ENCODE measurements at regions not wholly inside any gene's neighbourhood (a gene's known extent, or its start where the extent isn't known, plus 50 kb on each side); places are given as distances from the start of the nearest gene placed in this dataset.

DNA sequence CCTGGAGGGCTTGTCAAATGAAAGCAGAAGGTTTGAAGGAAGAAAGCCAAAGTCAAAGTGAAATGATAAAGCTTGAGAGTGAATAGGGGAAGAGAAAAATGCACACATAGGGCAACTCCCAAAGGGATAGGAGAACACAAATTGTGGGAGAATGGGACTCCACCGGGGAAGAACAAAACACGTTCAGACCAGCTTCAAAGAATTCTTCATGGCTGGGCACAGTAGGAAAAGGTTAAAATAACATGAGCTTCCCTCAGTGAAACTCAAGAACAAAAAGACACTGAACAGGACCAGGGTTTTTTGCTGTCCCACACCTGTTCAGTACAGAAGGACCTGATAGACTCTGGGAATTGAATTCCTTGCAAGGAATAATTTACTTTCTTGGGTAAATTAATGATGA is 123.1 kb upstream of the NCKAP5 start:
- intact Hi-C loops (cut with micrococcal nuclease; ENCODE audit: unreplicated experiment) (no loop called here), in situ Hi-C loops (cut with MboI) (no loop called here)
- ChIA-PET SMC1A (ENCODE audit: uncharacterized antibody, unreplicated experiment) (interaction anchor here (0.5 to 1.4 kb wide), 3 partner anchors 28 to 106 kb away, joined by 3 to 4 read pairs (median 3); no protein-coding TSS in a partner anchor), RAD21 (ENCODE audit: unreplicated experiment) (no interaction called here), POLR2A (no interaction called here), CTCF (no interaction called here)
- Histone ChIP-seq H3K36me3 (ENCODE audit: control insufficient read depth in 2 of 2, insufficient read depth in 2 of 2, low read length in 1 of 2) (no peaks in the 10 kb centered on the region), H3K79me2 (ENCODE audit: control insufficient read depth, insufficient read depth, low read length) (no peaks in the 10 kb centered on the region), H4K20me1 (ENCODE audit: control insufficient read depth, insufficient read depth) (no peaks in the 10 kb centered on the region), H3K4me3 (no peak overlapping the region), H3K9me3 (replicated peaks; ENCODE audit: control insufficient read depth, insufficient read depth, low read length) (no peaks in the 10 kb centered on the region), H3K4me2 (ENCODE audit: control insufficient read depth, insufficient read depth) (no peak overlapping the region), H3K4me1 (ENCODE audit: control insufficient read depth, insufficient read depth, low read length) (no peaks in the 10 kb centered on the region), H3K27ac (ENCODE audit: control insufficient read depth, insufficient read depth) (no peak overlapping the region), H3K9ac (ENCODE audit: control insufficient read depth, insufficient read depth, low read length) (no peak overlapping the region), H2AFZ (ENCODE audit: control insufficient read depth, low read depth, low read length) (no peak overlapping the region), H3K27me3 (replicated peaks in 1 of 2; ENCODE audit: control insufficient read depth in 2 of 2, insufficient read depth in 2 of 2, low read length in 1 of 2) (0 out of 4 replicates have a peak, but pooled peaks cover 0 to 2% of the 10 kb centered on the region in 2 experiments)
- WGBS (ENCODE audit: insufficient coverage, insufficient replicate concordance, low lambda C conversion rate, missing lambda C conversion rate) = 0% methylated on average over 2 of the region's 2 CpGs
- FAIRE-seq (no peak), DNase-seq (ENCODE audit: low read depth, low spot score) (no peak), ATAC-seq (no peak)
- no TSS peak for BruUV-seq (replicated peaks)
- no peak for TF ChIP-seq RUNX3 (IDR thresholded peaks at IDR 0.05; ENCODE audit: low read length)
- TF ChIP-seq PAX5 (IDR thresholded peaks at IDR 0.05; ENCODE audit: borderline replicate concordance, low read depth, low read length) = no peak
- TF ChIP-seq, protein P1, sequence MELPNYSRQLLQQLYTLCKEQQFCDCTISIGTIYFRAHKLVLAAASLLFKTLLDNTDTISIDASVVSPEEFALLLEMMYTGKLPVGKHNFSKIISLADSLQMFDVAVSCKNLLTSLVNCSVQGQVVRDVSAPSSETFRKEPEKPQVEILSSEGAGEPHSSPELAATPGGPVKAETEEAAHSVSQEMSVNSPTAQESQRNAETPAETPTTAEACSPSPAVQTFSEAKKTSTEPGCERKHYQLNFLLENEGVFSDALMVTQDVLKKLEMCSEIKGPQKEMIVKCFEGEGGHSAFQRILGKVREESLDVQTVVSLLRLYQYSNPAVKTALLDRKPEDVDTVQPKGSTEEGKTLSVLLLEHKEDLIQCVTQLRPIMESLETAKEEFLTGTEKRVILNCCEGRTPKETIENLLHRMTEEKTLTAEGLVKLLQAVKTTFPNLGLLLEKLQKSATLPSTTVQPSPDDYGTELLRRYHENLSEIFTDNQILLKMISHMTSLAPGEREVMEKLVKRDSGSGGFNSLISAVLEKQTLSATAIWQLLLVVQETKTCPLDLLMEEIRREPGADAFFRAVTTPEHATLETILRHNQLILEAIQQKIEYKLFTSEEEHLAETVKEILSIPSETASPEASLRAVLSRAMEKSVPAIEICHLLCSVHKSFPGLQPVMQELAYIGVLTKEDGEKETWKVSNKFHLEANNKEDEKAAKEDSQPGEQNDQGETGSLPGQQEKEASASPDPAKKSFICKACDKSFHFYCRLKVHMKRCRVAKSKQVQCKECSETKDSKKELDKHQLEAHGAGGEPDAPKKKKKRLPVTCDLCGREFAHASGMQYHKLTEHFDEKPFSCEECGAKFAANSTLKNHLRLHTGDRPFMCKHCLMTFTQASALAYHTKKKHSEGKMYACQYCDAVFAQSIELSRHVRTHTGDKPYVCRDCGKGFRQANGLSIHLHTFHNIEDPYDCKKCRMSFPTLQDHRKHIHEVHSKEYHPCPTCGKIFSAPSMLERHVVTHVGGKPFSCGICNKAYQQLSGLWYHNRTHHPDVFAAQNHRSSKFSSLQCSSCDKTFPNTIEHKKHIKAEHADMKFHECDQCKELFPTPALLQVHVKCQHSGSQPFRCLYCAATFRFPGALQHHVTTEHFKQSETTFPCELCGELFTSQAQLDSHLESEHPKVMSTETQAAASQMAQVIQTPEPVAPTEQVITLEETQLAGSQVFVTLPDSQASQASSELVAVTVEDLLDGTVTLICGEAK (IDR thresholded peaks at IDR 0.05; ENCODE audit: borderline replicate concordance) = no peak
- TF ChIP-seq, protein P2, sequence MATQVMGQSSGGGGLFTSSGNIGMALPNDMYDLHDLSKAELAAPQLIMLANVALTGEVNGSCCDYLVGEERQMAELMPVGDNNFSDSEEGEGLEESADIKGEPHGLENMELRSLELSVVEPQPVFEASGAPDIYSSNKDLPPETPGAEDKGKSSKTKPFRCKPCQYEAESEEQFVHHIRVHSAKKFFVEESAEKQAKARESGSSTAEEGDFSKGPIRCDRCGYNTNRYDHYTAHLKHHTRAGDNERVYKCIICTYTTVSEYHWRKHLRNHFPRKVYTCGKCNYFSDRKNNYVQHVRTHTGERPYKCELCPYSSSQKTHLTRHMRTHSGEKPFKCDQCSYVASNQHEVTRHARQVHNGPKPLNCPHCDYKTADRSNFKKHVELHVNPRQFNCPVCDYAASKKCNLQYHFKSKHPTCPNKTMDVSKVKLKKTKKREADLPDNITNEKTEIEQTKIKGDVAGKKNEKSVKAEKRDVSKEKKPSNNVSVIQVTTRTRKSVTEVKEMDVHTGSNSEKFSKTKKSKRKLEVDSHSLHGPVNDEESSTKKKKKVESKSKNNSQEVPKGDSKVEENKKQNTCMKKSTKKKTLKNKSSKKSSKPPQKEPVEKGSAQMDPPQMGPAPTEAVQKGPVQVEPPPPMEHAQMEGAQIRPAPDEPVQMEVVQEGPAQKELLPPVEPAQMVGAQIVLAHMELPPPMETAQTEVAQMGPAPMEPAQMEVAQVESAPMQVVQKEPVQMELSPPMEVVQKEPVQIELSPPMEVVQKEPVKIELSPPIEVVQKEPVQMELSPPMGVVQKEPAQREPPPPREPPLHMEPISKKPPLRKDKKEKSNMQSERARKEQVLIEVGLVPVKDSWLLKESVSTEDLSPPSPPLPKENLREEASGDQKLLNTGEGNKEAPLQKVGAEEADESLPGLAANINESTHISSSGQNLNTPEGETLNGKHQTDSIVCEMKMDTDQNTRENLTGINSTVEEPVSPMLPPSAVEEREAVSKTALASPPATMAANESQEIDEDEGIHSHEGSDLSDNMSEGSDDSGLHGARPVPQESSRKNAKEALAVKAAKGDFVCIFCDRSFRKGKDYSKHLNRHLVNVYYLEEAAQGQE (IDR thresholded peaks at IDR 0.05; ENCODE audit: low read depth, low read length) = no peak
- no peak for TF ChIP-seq ZNF207 (IDR thresholded peaks at IDR 0.05; ENCODE audit: borderline replicate concordance)
- TF ChIP-seq CREB1 (IDR thresholded peaks at IDR 0.05; ENCODE audit: low read depth) = no peak
- no peak for TF ChIP-seq MEF2B (IDR thresholded peaks at IDR 0.05; ENCODE audit: partially characterized antibody, poor library complexity, severe bottlenecking)
- no peak for TF ChIP-seq HDAC6 (IDR thresholded peaks at IDR 0.05; ENCODE audit: unreplicated experiment)
- TF ChIP-seq, protein P3, sequence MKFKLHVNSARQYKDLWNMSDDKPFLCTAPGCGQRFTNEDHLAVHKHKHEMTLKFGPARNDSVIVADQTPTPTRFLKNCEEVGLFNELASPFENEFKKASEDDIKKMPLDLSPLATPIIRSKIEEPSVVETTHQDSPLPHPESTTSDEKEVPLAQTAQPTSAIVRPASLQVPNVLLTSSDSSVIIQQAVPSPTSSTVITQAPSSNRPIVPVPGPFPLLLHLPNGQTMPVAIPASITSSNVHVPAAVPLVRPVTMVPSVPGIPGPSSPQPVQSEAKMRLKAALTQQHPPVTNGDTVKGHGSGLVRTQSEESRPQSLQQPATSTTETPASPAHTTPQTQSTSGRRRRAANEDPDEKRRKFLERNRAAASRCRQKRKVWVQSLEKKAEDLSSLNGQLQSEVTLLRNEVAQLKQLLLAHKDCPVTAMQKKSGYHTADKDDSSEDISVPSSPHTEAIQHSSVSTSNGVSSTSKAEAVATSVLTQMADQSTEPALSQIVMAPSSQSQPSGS (IDR thresholded peaks at IDR 0.05; ENCODE audit: low read length) = no peak
- no peak for TF ChIP-seq SUPT20H (IDR thresholded peaks at IDR 0.05; ENCODE audit: borderline replicate concordance, control insufficient read depth, low read depth, low read length)
- TF ChIP-seq RAD51 (IDR thresholded peaks at IDR 0.05) = no peak
- TF ChIP-seq, protein P4, sequence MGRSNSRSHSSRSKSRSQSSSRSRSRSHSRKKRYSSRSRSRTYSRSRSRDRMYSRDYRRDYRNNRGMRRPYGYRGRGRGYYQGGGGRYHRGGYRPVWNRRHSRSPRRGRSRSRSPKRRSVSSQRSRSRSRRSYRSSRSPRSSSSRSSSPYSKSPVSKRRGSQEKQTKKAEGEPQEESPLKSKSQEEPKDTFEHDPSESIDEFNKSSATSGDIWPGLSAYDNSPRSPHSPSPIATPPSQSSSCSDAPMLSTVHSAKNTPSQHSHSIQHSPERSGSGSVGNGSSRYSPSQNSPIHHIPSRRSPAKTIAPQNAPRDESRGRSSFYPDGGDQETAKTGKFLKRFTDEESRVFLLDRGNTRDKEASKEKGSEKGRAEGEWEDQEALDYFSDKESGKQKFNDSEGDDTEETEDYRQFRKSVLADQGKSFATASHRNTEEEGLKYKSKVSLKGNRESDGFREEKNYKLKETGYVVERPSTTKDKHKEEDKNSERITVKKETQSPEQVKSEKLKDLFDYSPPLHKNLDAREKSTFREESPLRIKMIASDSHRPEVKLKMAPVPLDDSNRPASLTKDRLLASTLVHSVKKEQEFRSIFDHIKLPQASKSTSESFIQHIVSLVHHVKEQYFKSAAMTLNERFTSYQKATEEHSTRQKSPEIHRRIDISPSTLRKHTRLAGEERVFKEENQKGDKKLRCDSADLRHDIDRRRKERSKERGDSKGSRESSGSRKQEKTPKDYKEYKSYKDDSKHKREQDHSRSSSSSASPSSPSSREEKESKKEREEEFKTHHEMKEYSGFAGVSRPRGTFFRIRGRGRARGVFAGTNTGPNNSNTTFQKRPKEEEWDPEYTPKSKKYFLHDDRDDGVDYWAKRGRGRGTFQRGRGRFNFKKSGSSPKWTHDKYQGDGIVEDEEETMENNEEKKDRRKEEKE (IDR thresholded peaks at IDR 0.05) = no peak
- TF ChIP-seq EZH2 (IDR thresholded peaks at IDR 0.05; ENCODE audit: borderline replicate concordance, control insufficient read depth, low read depth, low read length) = no peak

Data from GM12878 (cell line).